Calu3 (cell line): ENCODE measurements at regions not wholly inside any gene's neighbourhood (a gene's known extent, or its start where the extent isn't known, plus 50 kb on each side); places are given as distances from the start of the nearest gene placed in this dataset.

Experiments used
- BruUV-seq: library from RNA; stranded (reverse); fragments of 400-500 nt; replicated peaks from 2 replicates; lab custom pipeline; 2021; lab: Mats Ljungman, UMichigan
- CTCF ChIA-PET: fragments of 300-600 bp; sonication (Branson Sonifier 250); formaldehyde crosslinking; loops from one replicate; lab custom pipeline; 2022; ENCODE audit warnings: antibody characterized with exemption; lab: Charles Lee
- DNase-seq: peaks from one replicate; pipeline ENCODE4 v3.0.0; 2022
- H3K27ac Mint-ChIP-seq: one replicate; pipeline ENCODE4 v1.8.0; 2022; ENCODE audit warnings: mixed read lengths; ENCODE audit not compliant: unreplicated experiment
- H3K27me3 Mint-ChIP-seq: one replicate; pipeline ENCODE4 v1.8.0; 2022; ENCODE audit warnings: mixed read lengths; ENCODE audit not compliant: unreplicated experiment
- H3K36me3 Mint-ChIP-seq: one replicate; pipeline ENCODE4 v1.8.0; 2022; ENCODE audit warnings: mild to moderate bottlenecking, moderate library complexity, mixed read lengths; ENCODE audit not compliant: insufficient read depth, unreplicated experiment
- H3K4me1 Mint-ChIP-seq: one replicate; pipeline ENCODE4 v1.8.0; 2022; ENCODE audit warnings: mild to moderate bottlenecking, low read depth, mixed read lengths; ENCODE audit not compliant: unreplicated experiment
- H3K4me3 Mint-ChIP-seq: one replicate; pipeline ENCODE4 v1.8.0; 2022; ENCODE audit warnings: mild to moderate bottlenecking, low read depth, moderate library complexity, mixed read lengths; ENCODE audit not compliant: unreplicated experiment
- H3K9me3 Mint-ChIP-seq: one replicate; pipeline ENCODE4 v1.8.0; 2022; ENCODE audit warnings: low read depth, mixed read lengths; ENCODE audit not compliant: unreplicated experiment
- intact Hi-C: fragments of 100-400 bp; cut with micrococcal nuclease; formaldehyde crosslinking; loops from one replicate; pipeline ENCODE4 v1.10.0; 2022; ENCODE audit not compliant: unreplicated experiment
- TF ChIP-seq, protein P1 (sequence below): fragments of 200-600 bp; IDR thresholded peaks from one replicate; pipeline ENCODE4 v1.8.0; 2022; ENCODE audit warnings: antibody characterized with exemption; ENCODE audit not compliant: unreplicated experiment

DNA sequence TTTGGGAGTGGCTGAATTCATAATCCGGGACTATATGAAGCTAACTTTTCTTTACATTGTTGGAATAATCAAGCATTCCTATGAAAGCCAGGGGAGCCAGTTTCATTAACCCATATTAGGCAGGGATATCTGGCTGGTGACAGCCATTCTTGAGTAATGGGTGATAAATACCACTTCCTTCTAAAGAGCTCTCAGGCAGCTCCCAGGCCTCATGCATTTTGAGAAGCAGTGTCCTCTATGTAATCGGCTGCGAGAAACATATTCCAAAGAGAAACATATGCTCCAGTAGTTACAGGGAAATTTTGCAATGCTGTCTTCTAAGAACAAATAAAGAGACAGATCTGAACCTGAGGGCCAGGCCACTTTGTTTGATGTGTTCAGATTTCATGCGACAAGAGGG, 83.1 kb downstream of the MSX2 start:
- Mint-ChIP-seq H3K4me3 (no peak overlapping the region), H3K4me1 (no peaks in the 10 kb centered on the region), H3K36me3 (no peaks in the 10 kb centered on the region), H3K27me3 (peaks cover 18% of the 10 kb centered on the region), H3K27ac (no peak overlapping the region), H3K9me3 (no peaks in the 10 kb centered on the region)
- no TSS peak for BruUV-seq
- DNase-seq: no peak
- TF ChIP-seq, protein P1, sequence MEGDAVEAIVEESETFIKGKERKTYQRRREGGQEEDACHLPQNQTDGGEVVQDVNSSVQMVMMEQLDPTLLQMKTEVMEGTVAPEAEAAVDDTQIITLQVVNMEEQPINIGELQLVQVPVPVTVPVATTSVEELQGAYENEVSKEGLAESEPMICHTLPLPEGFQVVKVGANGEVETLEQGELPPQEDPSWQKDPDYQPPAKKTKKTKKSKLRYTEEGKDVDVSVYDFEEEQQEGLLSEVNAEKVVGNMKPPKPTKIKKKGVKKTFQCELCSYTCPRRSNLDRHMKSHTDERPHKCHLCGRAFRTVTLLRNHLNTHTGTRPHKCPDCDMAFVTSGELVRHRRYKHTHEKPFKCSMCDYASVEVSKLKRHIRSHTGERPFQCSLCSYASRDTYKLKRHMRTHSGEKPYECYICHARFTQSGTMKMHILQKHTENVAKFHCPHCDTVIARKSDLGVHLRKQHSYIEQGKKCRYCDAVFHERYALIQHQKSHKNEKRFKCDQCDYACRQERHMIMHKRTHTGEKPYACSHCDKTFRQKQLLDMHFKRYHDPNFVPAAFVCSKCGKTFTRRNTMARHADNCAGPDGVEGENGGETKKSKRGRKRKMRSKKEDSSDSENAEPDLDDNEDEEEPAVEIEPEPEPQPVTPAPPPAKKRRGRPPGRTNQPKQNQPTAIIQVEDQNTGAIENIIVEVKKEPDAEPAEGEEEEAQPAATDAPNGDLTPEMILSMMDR: no peak
- intact Hi-C loops: no loop called here
- CTCF ChIA-PET: no interaction called here

DNA sequence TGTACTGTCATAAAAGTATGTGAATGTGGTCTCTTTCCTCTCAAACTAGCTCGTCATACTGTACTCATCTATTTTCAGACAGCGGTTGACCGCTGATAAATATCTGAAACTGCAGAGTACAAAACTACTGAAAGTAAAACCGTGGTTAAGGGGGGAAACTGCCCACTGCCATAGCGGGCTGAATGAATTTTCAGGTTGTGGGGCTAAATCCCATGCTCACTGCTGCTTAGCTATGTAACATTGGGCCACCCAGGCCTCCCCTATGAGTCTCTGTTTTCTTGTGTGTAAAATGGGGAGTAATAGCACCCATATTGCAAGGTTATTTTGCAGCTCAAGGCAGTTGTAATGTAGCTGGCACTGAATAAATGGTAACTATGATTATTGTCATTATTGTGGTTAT, 82.3 kb downstream of the MSX2 start:
- CTCF ChIA-PET: no interaction called here
- Mint-ChIP-seq H3K4me1 (no peaks in the 10 kb centered on the region), H3K27ac (no peak overlapping the region), H3K27me3 (peaks cover 20% of the 10 kb centered on the region), H3K4me3 (no peak overlapping the region), H3K36me3 (no peaks in the 10 kb centered on the region), H3K9me3 (no peaks in the 10 kb centered on the region)
- DNase-seq: no peak
- intact Hi-C loops: no loop called here
- BruUV-seq: no TSS peak
- TF ChIP-seq, protein P1: no peak

DNA sequence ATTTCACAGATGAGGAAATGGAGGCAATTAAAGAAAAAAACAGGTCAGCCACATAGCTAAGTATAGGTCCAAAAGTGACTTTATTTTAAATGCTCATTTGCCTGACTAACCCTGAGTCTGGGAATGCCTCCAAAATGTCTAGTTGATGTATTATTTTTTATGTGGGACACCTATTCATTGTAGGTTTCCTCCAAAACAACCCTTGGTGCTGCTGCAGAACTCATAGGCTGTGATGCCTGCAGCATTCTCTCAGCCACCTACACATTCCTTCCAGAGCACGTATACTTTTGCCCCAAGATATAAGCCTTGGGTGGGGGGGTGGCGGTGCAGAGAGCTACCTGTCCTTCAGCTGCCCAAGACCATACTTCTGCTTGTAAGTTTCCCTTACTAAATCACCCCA, 77.4 kb downstream of the MSX2 start:
- Mint-ChIP-seq H3K27me3 (peaks cover 36% of the 10 kb centered on the region), H3K36me3 (no peaks in the 10 kb centered on the region), H3K4me1 (no peaks in the 10 kb centered on the region), H3K9me3 (no peaks in the 10 kb centered on the region), H3K27ac (no peak overlapping the region), H3K4me3 (no peak overlapping the region)
- CTCF ChIA-PET: no interaction called here
- no TSS peak for BruUV-seq
- intact Hi-C loops: no loop called here
- TF ChIP-seq, protein P1: no peak
- no peak for DNase-seq

- CTCF ChIA-PET: no interaction called here
- TF ChIP-seq, protein P1: no peak
- intact Hi-C loops: no loop called here
- no peaks in the 10 kb centered on the region for H3K4me1 Mint-ChIP-seq
- DNase-seq: no peak
- no TSS peak for BruUV-seq
- H3K4me3 Mint-ChIP-seq: no peak overlapping the region
- peaks cover 49% of the 10 kb centered on the region for H3K27me3 Mint-ChIP-seq
- no peaks in the 10 kb centered on the region for H3K9me3 Mint-ChIP-seq
- H3K27ac Mint-ChIP-seq: no peak overlapping the region
- no peaks in the 10 kb centered on the region for H3K36me3 Mint-ChIP-seq
Measured at GRCh38 chr5:174800435-174800834, 76.1 kb downstream of the MSX2 start.
